NCI-H2227 treated with DMSO at 0.1 percent for 48 hours (cell line): ENCODE measurements at regions not wholly inside any gene's neighbourhood (a gene's known extent, or its start where the extent isn't known, plus 50 kb on each side); places are given as distances from the start of the nearest gene placed in this dataset.
A peak's percentile ranks its signal among the peaks of the same experiment; 100 is the strongest.

Experiments used
- DNase-seq: peaks from one replicate; lab custom pipeline; 2025; lab: John Stamatoyannopoulos, UW

GRCh38 chr16:16790597-16790996 is 411.7 kb downstream of the NPIPA7 start:
- DNase-seq, result no peak

GRCh38 chr16:16791051-16791450 is 412.1 kb downstream of the NPIPA7 start:
- DNase-seq, result no peak

- no peak for DNase-seq
These were observed 418.3 kb downstream of the NPIPA7 start for GRCh38 chr16:16797239-16797638.

- no peak for DNase-seq
These were observed 419.6 kb downstream of the NPIPA7 start for GRCh38 chr16:16798504-16798903.

GRCh38 chr16:16805809-16806208 is 426.9 kb downstream of the NPIPA7 start:
- no peak for DNase-seq

GRCh38 chr16:16815641-16816040 is 436.7 kb downstream of the NPIPA7 start:
- DNase-seq, result no peak

- no peak for DNase-seq
These were observed 438.3 kb downstream of the NPIPA7 start for GRCh38 chr16:16817196-16817595.

GRCh38 chr16:16821261-16821660 is 442.3 kb downstream of the NPIPA7 start:
- DNase-seq, result no peak

- no peak for DNase-seq
These were observed 450.0 kb downstream of the NPIPA7 start for GRCh38 chr16:16828913-16829398.

GRCh38 chr16:16830401-16830800 is 451.5 kb downstream of the NPIPA7 start:
- no peak for DNase-seq

GRCh38 chr16:16830973-16831372 is 452.0 kb downstream of the NPIPA7 start:
- DNase-seq, result no peak

- no peak for DNase-seq
These were observed 454.2 kb downstream of the NPIPA7 start for GRCh38 chr16:16833165-16833564.

GRCh38 chr16:16850274-16850673 is 471.3 kb downstream of the NPIPA7 start:
- no peak for DNase-seq

GRCh38 chr16:16857012-16857411 is 478.1 kb downstream of the NPIPA7 start:
- no peak for DNase-seq

- DNase-seq, result no peak
These were observed 478.8 kb downstream of the NPIPA7 start for GRCh38 chr16:16857603-16858283.

GRCh38 chr16:16861546-16861945 is 482.6 kb downstream of the NPIPA7 start:
- DNase-seq, result peak; percentile 74

- no peak for DNase-seq
These were observed 484.7 kb downstream of the NPIPA7 start for GRCh38 chr16:16863672-16864071.

- DNase-seq, result no peak
These were observed 485.6 kb downstream of the NPIPA7 start for GRCh38 chr16:16864536-16864935.

- DNase-seq, result no peak
These were observed 486.4 kb downstream of the NPIPA7 start for GRCh38 chr16:16865374-16865773.

- peak; percentile 80 for DNase-seq
These were observed 489.0 kb downstream of the NPIPA7 start for GRCh38 chr16:16867973-16868372.

GRCh38 chr16:16868727-16869126 is 489.8 kb downstream of the NPIPA7 start:
- no peak for DNase-seq

GRCh38 chr16:16869746-16870145 is 490.8 kb downstream of the NPIPA7 start:
- DNase-seq, result no peak

- no peak for DNase-seq
These were observed 492.3 kb downstream of the NPIPA7 start for GRCh38 chr16:16871196-16871595.

- no peak for DNase-seq
These were observed 498.1 kb downstream of the NPIPA7 start for GRCh38 chr16:16877061-16877460.
